ENCODE measurements at regions not wholly inside any gene's neighbourhood (a gene's known extent, or its start where the extent isn't known, plus 50 kb on each side); places are given as distances from the start of the nearest gene placed in this dataset.

DNA sequence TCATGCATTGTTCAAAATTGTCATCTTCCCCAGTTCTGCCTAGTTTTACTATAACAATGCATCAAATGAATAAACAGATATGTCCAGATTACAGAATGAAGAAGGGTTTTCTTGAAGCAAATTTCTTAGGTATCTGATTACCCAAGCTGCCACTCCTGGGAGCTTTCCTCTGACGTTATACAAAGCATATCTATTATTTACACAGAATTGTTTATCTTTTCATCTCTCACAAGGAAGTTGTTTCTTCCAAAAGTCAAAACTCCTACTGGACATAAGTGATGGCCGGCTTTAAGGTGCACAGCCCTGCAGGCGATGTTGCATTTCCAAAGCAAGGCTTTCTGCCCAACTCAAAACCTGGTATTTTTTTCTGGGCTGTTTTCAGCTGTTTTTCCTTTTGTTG is 73.4 kb upstream of the ANKH start (continued):
- TF ChIP-seq CHD7 (IDR thresholded peaks at IDR 0.05; ENCODE audit: insufficient replicate concordance, low read length) (no peak), CBX5 (IDR thresholded peaks at IDR 0.05; ENCODE audit: low read depth, low read length) (no peak), JUN (IDR thresholded peaks at IDR 0.05; ENCODE audit: low read depth, low read length) (no peak), BACH1 (IDR thresholded peaks at IDR 0.05; ENCODE audit: low read length) (no peak), ZNF274 (IDR thresholded peaks at IDR 0.05; ENCODE audit: borderline replicate concordance, extremely low read depth, low read length) (no peak), JUND (IDR thresholded peaks at IDR 0.05; ENCODE audit: low read length) (no peak), SP1 (IDR thresholded peaks at IDR 0.05; ENCODE audit: low read depth, low read length) (no peak), TBP (IDR thresholded peaks at IDR 0.05; ENCODE audit: low read depth, low read length) (no peak)
- TF ChIP-seq, protein P1, sequence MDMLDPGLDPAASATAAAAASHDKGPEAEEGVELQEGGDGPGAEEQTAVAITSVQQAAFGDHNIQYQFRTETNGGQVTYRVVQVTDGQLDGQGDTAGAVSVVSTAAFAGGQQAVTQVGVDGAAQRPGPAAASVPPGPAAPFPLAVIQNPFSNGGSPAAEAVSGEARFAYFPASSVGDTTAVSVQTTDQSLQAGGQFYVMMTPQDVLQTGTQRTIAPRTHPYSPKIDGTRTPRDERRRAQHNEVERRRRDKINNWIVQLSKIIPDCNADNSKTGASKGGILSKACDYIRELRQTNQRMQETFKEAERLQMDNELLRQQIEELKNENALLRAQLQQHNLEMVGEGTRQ (IDR thresholded peaks at IDR 0.05; ENCODE audit: low read length), result no peak
- TF ChIP-seq, protein P2, sequence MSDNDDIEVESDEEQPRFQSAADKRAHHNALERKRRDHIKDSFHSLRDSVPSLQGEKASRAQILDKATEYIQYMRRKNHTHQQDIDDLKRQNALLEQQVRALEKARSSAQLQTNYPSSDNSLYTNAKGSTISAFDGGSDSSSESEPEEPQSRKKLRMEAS (IDR thresholded peaks at IDR 0.05), result no peak

Data from H1 (cell line).